Activated naive CD4-positive, alpha-beta T cell treated with anti-CD3 and anti-CD28 coated beads, Interleukin-2, amount 50 U/mL, for 72 hours (primary cell): ENCODE measurements at regions not wholly inside any gene's neighbourhood (a gene's known extent, or its start where the extent isn't known, plus 50 kb on each side); places are given as distances from the start of the nearest gene placed in this dataset.
"Not testable (repeated sequence)": the region's sequence is repeated elsewhere in the genome, so short reads cannot be mapped to it uniquely, and the experiment has no call there.

Source experiments
- ATAC-seq, 2 donors: fragments of 150-1000 bp; cut with Tn5 transposase; 2 replicates each; pipeline ENCODE4 v1.10.0; 2021; ENCODE audit warnings: mild to moderate bottlenecking in 2 of 2, moderate library complexity in 2 of 2
- DNase-seq, 2 donors: peaks; one replicate each; pipeline ENCODE4 v3.0.0; 2021 to 2022; ENCODE audit warnings: low spot score in 2 of 2
- H3K27ac Mint-ChIP-seq, 2 donors: one replicate each; pipeline ENCODE4 v1.8.0; 2022; ENCODE audit warnings: mild to moderate bottlenecking in 2 of 2, mixed read lengths in 2 of 2
- H3K36me3 Mint-ChIP-seq, 2 donors: one replicate each; pipeline ENCODE4 v1.8.0; 2022; ENCODE audit warnings: mixed read lengths in 2 of 2
- H3K9me3 Mint-ChIP-seq, 2 donors: one replicate each; pipeline ENCODE4 v1.8.0; 2022; ENCODE audit warnings: mixed read lengths in 2 of 2

- peaks cover 4 to 5% of the 10 kb centered on the region in 2 donors for H3K9me3 Mint-ChIP-seq
These were observed 74.8 kb upstream of the ATP1B1 start for GRCh38 chr1:169031566-169032224.

DNA sequence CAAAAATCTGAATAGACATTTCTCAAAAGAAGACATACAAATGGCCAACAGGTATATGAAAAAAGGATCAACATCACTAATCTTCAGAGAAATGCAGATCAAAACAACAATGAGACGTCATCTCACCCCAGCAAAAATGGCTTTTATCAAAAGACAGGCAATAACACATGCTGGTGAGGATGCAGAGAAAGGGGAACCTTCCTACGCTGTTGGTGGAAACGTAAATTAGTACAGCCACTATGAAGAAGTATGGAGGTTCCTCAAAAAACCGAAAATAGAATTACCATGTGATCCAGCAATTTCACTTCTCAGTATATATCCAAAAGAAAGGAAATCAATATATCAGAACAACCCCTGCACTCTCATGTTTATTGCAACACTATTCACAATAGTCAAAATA lies 65.1 kb upstream of the ATP1B1 start:
- DNase-seq: no peak
- peaks cover 11 to 15% of the 10 kb centered on the region in 2 donors for H3K36me3 Mint-ChIP-seq
- ATAC-seq: no peak
- no peak overlapping the region for H3K27ac Mint-ChIP-seq
- H3K9me3 Mint-ChIP-seq: peaks cover 8 to 9% of the 10 kb centered on the region in 2 donors

More at GRCh38 chr1:169031566-169032224, 74.8 kb upstream of the ATP1B1 start:
- DNase-seq (no peak), ATAC-seq (no peak)
- H3K27ac Mint-ChIP-seq: no peak overlapping the region
- H3K36me3 Mint-ChIP-seq: peaks cover 1 to 6% of the 10 kb centered on the region in 2 donors

- Mint-ChIP-seq H3K36me3 (peaks cover under 1 to 7% of the 10 kb centered on the region in 2 donors), H3K27ac (no peak overlapping the region), H3K9me3 (peaks cover under 1 to 2% of the 10 kb centered on the region in 2 donors)
- ATAC-seq (no peak), DNase-seq (no peak)
These were observed 64.1 kb upstream of the ATP1B1 start for GRCh38 chr1:169042377-169042776.

- H3K9me3 Mint-ChIP-seq: no peaks in the 10 kb centered on the region
- DNase-seq (no peak), ATAC-seq (peak; percentile 2 to 15)
- peaks cover 0 to 6% of the 10 kb centered on the region in 2 donors for H3K36me3 Mint-ChIP-seq
- peak overlapping the region in 1 of 2 donors; percentile 41 for H3K27ac Mint-ChIP-seq
These were observed 62.7 kb upstream of the ATP1B1 start for GRCh38 chr1:169043823-169044222.

DNA sequence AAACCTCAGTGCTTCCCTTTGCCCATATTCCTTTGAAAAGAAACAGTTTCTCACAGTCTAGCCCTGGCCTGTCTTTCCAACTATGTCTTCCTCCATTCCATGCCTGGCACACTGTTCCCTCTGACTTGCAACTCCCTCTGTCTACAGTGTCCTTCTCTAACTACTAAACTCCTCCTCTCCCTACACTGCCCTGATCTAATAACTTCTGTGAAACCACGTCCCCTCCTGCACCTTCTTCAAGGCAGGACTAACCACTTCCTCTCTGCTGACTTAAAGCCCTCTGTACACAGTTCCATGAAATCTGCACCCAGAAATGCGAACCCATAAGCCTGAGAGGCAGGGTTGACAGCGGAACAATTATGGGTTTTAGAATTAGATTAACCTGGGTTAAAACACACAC lies 62.2 kb upstream of the ATP1B1 start:
- Mint-ChIP-seq H3K36me3 (peaks cover 0 to 6% of the 10 kb centered on the region in 2 donors), H3K27ac (peak overlapping the region; percentile 34 to 41), H3K9me3 (no peaks in the 10 kb centered on the region)
- DNase-seq: peak in 1 of 2 donors; percentile 19
- ATAC-seq: peak; percentile 84 to 88

- H3K36me3 Mint-ChIP-seq: peaks cover 0 to 6% of the 10 kb centered on the region in 2 donors
- no peaks in the 10 kb centered on the region for H3K9me3 Mint-ChIP-seq
- H3K27ac Mint-ChIP-seq: peak overlapping the region; percentile 34 to 37
- ATAC-seq (no peak), DNase-seq (no peak)
These were observed 61.5 kb upstream of the ATP1B1 start for GRCh38 chr1:169044971-169045370.

DNA sequence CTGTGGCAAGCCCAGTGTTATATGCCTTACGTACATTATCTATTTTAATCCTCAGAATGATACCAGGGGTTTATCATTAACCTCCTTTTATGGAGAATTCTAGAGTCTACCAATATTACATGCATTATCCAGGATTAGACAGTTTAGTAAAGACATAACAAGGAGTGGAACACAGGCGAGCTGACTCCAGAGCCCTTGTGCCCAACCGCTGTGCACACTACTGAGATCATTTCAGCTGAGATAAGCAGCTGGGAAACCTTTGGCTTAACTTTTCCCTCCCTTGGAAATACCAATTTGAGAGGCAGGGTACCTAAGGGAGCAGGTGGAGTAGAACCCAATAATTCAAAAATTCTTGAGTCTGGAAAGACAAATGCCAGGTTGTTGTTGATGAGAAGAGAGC lies 59.8 kb upstream of the ATP1B1 start:
- ATAC-seq (no peak), DNase-seq (no peak)
- peaks cover 0 to 6% of the 10 kb centered on the region in 2 donors for H3K36me3 Mint-ChIP-seq
- H3K27ac Mint-ChIP-seq: no peak overlapping the region
- no peaks in the 10 kb centered on the region for H3K9me3 Mint-ChIP-seq

GRCh38 chr1:169047074-169047473 lies 59.4 kb upstream of the ATP1B1 start:
- Mint-ChIP-seq H3K9me3 (no peaks in the 10 kb centered on the region), H3K27ac (peak overlapping the region; percentile 42 to 51), H3K36me3 (peaks cover 0 to 6% of the 10 kb centered on the region in 2 donors)
- DNase-seq (no peak), ATAC-seq (peak in 1 of 2 donors; percentile 23)

DNA sequence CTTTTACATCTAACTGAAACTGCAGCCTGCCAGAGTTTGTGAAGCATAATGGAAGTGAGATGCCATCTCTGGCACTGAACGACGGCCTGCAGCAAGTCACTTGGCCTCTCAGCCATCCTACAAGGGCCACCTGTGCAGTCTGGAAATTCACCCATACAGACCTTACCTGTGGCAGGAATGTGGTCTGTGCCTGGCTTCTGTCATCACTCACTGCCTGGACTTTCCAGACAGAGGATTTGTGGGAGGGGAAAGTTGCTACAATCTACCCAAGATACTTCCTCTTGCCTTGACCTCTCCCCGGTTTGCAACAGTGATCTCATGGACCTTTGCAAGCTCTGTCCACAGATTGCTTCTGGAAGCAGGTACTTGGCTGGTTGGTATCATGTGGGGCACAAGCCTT lies 58.4 kb upstream of the ATP1B1 start:
- Mint-ChIP-seq H3K36me3 (peaks cover 0 to 2% of the 10 kb centered on the region in 2 donors), H3K27ac (peak overlapping the region in 1 of 2 donors; percentile 42), H3K9me3 (no peaks in the 10 kb centered on the region)
- ATAC-seq (peak in 1 of 2 donors; percentile 15), DNase-seq (no peak)

DNA sequence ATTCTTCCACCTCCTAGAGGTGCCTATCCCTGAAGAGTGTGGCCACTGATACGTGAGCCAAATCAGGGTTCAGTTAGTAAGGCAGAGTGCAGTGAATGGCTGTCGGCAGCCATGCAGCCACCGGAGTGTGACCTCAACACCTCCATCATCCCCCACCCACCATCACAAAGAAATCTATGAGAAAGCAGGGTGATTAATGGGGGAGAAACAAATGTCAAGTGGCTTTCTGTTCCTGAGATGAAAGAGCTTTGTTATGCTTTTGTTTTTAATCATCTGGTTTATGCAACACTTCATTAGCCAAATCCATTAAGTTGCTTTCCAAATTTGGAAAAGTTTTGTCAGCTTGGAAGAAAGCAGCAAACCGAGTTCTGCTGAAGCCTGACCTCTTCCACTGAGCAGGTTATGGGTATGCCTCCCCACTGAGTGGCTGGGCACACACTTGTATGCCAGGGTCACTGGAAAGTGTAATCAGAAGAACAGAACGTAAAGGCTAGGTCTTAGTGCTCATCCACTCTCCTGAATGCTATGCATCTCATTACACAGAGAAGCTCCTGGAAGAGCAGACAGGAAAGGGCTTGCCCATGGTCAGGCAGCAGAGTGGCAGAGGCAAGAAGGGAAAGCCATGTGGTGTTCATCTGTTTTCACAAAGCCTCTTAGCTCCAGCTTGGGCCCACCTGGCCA lies 57.1 kb upstream of the ATP1B1 start:
- peak; percentile 76 to 83 for ATAC-seq
- Mint-ChIP-seq H3K9me3 (peaks cover 0 to 4% of the 10 kb centered on the region in 2 donors), H3K27ac (peak overlapping the region in 1 of 2 donors; percentile 42)

GRCh38 chr1:169051171-169051570 lies 55.3 kb upstream of the ATP1B1 start:
- H3K36me3 Mint-ChIP-seq: no peaks in the 10 kb centered on the region
- no peak for ATAC-seq
- no peak overlapping the region for H3K27ac Mint-ChIP-seq
- no peak for DNase-seq
- H3K9me3 Mint-ChIP-seq: peaks cover 0 to 4% of the 10 kb centered on the region in 2 donors

More for the DNA sequence above, 57.1 kb upstream of the ATP1B1 start:
- H3K36me3 Mint-ChIP-seq: no peaks in the 10 kb centered on the region
- peak; percentile 39 to 58 for DNase-seq

DNA sequence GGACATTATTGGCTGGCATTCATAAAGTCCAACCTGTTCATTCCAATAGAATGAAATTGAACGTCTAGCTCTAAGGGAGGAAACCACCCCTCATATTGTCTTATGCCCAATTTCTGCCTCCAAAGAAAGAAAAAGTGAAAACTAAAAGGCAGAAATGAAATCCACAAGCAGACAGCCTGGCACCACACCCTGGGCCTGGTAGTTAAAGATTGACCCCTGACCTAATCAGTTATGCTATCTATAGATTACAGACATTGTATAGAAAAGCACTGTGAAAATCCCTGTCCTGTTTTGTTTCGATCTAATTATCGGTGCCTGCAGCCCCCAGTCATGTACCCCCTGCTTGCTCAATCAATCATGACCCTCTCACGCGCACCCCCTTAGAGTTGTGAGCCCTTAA lies 54.3 kb upstream of the ATP1B1 start:
- not testable (repeated sequence) for H3K36me3 Mint-ChIP-seq, DNase-seq, ATAC-seq, H3K9me3 Mint-ChIP-seq
- H3K27ac Mint-ChIP-seq: peak overlapping the region in 1 of 2 donors; percentile 36

GRCh38 chr1:169052727-169053126 lies 53.8 kb upstream of the ATP1B1 start:
- ATAC-seq: no peak
- H3K9me3 Mint-ChIP-seq: peaks cover 0 to 4% of the 10 kb centered on the region in 2 donors
- peak overlapping the region in 1 of 2 donors; percentile 36 for H3K27ac Mint-ChIP-seq
- H3K36me3 Mint-ChIP-seq: no peaks in the 10 kb centered on the region
- no peak for DNase-seq

DNA sequence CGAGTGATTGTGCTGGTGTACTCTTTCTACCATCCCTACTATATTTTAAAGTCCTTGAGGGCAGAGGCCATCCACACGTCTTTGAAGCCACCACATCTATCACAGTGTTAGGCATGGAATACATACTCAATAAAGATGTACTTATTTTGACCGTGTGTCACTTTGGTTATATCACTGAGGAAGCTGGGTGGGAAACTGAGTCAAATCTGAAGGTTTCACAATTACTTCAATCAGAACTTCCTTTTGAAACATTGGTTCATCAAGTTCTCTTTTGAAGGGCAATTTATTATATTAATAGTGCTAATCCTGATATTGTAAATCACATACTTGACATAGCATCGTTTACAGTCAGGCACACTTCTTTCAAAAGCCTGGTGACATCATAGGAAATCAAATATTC lies 53.3 kb upstream of the ATP1B1 start:
- H3K9me3 Mint-ChIP-seq: peaks cover 0 to 4% of the 10 kb centered on the region in 2 donors
- peaks cover 0 to 3% of the 10 kb centered on the region in 2 donors for H3K36me3 Mint-ChIP-seq
- peak in 1 of 2 donors; percentile 43 for ATAC-seq
- no peak for DNase-seq
- H3K27ac Mint-ChIP-seq: no peak overlapping the region
